Tibial artery (tissue), 4 donors: ENCODE measurements at regions not wholly inside any gene's neighbourhood (a gene's known extent, or its start where the extent isn't known, plus 50 kb on each side); places are given as distances from the start of the nearest gene placed in this dataset.

Experiments used
- DNase-seq, 2 donors: peaks; one replicate each; pipeline ENCODE4 v3.0.0-alpha.2; 2019
- H3K27ac ChIP-seq, 2 donors: fragments of 200-600 bp; sonication (generic) in 1 of 2; 1 replicate in 1 of 2; 2 replicates in 1 of 2; pipeline ENCODE4 v1.5.1; 2018 to 2019; ENCODE audit warnings: mild to moderate bottlenecking in 1 of 2
- H3K27me3 ChIP-seq, 2 donors: fragments of 200-600 bp; sonication (generic) in 1 of 2; one replicate each; pipeline versions ENCODE4 v1.5.1 to v1.6.0; 2016 to 2019
- H3K36me3 ChIP-seq, 3 donors: fragments of 200-600 bp; sonication (generic) in 2 of 3; one replicate each; pipeline ENCODE4 v1.5.1; 2016 to 2019; ENCODE audit warnings: mild to moderate bottlenecking in 2 of 3
- H3K4me1 ChIP-seq, 4 donors: fragments of 200-600 bp; sonication (generic) in 2 of 4; 1 replicate in 3 of 4; 2 replicates in 1 of 4; pipeline ENCODE4 v1.5.1; 2016 to 2019
- H3K4me3 ChIP-seq, 2 donors: fragments of 200-600 bp; sonication (generic) in 1 of 2; 1 replicate in 1 of 2; 2 replicates in 1 of 2; pipeline ENCODE4 v1.5.1; 2018 to 2019; ENCODE audit warnings: mild to moderate bottlenecking in 2 of 2
- H3K9me3 ChIP-seq, 3 donors: fragments of 200-600 bp; sonication (generic) in 1 of 3; one replicate each; pipeline ENCODE4 v1.5.1; 2016 to 2019
- CTCF ChIP-seq, 2 experiments: fragments of 200-600 bp in 1 of 2; fragments of 450-650 bp in 1 of 2; IDR thresholded peaks; one replicate each; pipeline ENCODE4 v1.5.1; 2017 to 2019; ENCODE audit warnings: antibody characterized with exemption in 2 of 2, mild to moderate bottlenecking in 1 of 2, moderate library complexity in 1 of 2
- intact Hi-C: fragments of 100-400 bp; cut with DNase I; formaldehyde crosslinking; loops from one replicate; pipeline ENCODE4 v1.15.0; 2023; ENCODE audit warnings: low total_unique reads

GRCh38 chr2:134097740-134098139 is 156.1 kb upstream of the MGAT5 start:
- H3K27ac ChIP-seq, result no peak overlapping the region
- H3K4me1 ChIP-seq, result no peaks in the 10 kb centered on the region
- no peak overlapping the region for H3K4me3 ChIP-seq
- H3K27me3 ChIP-seq, result no peaks in the 10 kb centered on the region
- no peaks in the 10 kb centered on the region for H3K36me3 ChIP-seq
- DNase-seq, result no peak
- H3K9me3 ChIP-seq, result no peaks in the 10 kb centered on the region
- intact Hi-C loops, result no loop called here
- no peak for TF ChIP-seq CTCF (IDR thresholded peaks at IDR 0.05)

GRCh38 chr2:134098321-134098720 is 155.6 kb upstream of the MGAT5 start:
- H3K4me1 ChIP-seq, result no peaks in the 10 kb centered on the region
- no peak for TF ChIP-seq CTCF (IDR thresholded peaks at IDR 0.05)
- H3K27me3 ChIP-seq, result no peaks in the 10 kb centered on the region
- intact Hi-C loops, result no loop called here
- no peak overlapping the region for H3K27ac ChIP-seq
- no peak for DNase-seq
- H3K36me3 ChIP-seq, result no peaks in the 10 kb centered on the region
- H3K4me3 ChIP-seq, result no peak overlapping the region
- no peaks in the 10 kb centered on the region for H3K9me3 ChIP-seq

GRCh38 chr2:134099273-134099672 is 154.6 kb upstream of the MGAT5 start:
- Histone ChIP-seq H3K9me3 (no peaks in the 10 kb centered on the region), H3K27ac (no peak overlapping the region), H3K4me3 (no peak overlapping the region), H3K4me1 (no peaks in the 10 kb centered on the region), H3K36me3 (no peaks in the 10 kb centered on the region), H3K27me3 (no peaks in the 10 kb centered on the region)
- DNase-seq, result no peak
- no peak for TF ChIP-seq CTCF (IDR thresholded peaks at IDR 0.05)
- intact Hi-C loops, result no loop called here

GRCh38 chr2:134103196-134103595 is 150.7 kb upstream of the MGAT5 start:
- no peaks in the 10 kb centered on the region for H3K4me1 ChIP-seq
- H3K4me3 ChIP-seq, result no peak overlapping the region
- no peak overlapping the region for H3K27ac ChIP-seq
- H3K27me3 ChIP-seq, result no peaks in the 10 kb centered on the region
- TF ChIP-seq CTCF (IDR thresholded peaks at IDR 0.05), result no peak
- intact Hi-C loops, result no loop called here
- no peak for DNase-seq
- H3K36me3 ChIP-seq, result no peaks in the 10 kb centered on the region
- H3K9me3 ChIP-seq, result no peaks in the 10 kb centered on the region

GRCh38 chr2:134104754-134105153 is 149.1 kb upstream of the MGAT5 start:
- Histone ChIP-seq H3K36me3 (no peaks in the 10 kb centered on the region), H3K9me3 (no peaks in the 10 kb centered on the region), H3K4me1 (no peaks in the 10 kb centered on the region), H3K27me3 (no peaks in the 10 kb centered on the region), H3K4me3 (no peak overlapping the region), H3K27ac (no peak overlapping the region)
- DNase-seq, result no peak
- intact Hi-C loops, result no loop called here
- no peak for TF ChIP-seq CTCF (IDR thresholded peaks at IDR 0.05)

GRCh38 chr2:134107402-134107801 is 146.5 kb upstream of the MGAT5 start:
- no peak for DNase-seq
- H3K36me3 ChIP-seq, result no peaks in the 10 kb centered on the region
- H3K9me3 ChIP-seq, result peaks cover 0 to 9% (median 0%) of the 10 kb centered on the region in 3 donors
- intact Hi-C loops, result no loop called here
- no peak overlapping the region for H3K27ac ChIP-seq
- no peak overlapping the region for H3K4me3 ChIP-seq
- TF ChIP-seq CTCF (IDR thresholded peaks at IDR 0.05), result no peak
- H3K27me3 ChIP-seq, result no peaks in the 10 kb centered on the region
- H3K4me1 ChIP-seq, result no peaks in the 10 kb centered on the region
